NT2/D1 (cell line): ENCODE measurements at regions not wholly inside any gene's neighbourhood (a gene's known extent, or its start where the extent isn't known, plus 50 kb on each side); places are given as distances from the start of the nearest gene placed in this dataset.

Source experiments
- SUZ12 ChIP-seq: IDR thresholded peaks from 2 replicates; pipeline ENCODE4 v1.6.1; 2011; ENCODE audit not compliant: insufficient read length, insufficient read depth; ENCODE audit errors: extremely low read depth
- YY1 ChIP-seq: IDR thresholded peaks from 2 replicates; pipeline ENCODE4 v1.6.1; 2011; ENCODE audit not compliant: insufficient read length, insufficient read depth

- no peak for TF ChIP-seq SUZ12
- no peak for TF ChIP-seq YY1
Measured at GRCh38 chr5:159552751-159553150, 222.5 kb upstream of the IL12B start.
